SK-N-SH (cell line): ENCODE measurements at regions not wholly inside any gene's neighbourhood (a gene's known extent, or its start where the extent isn't known, plus 50 kb on each side); places are given as distances from the start of the nearest gene placed in this dataset.

Experiments
- CTCF ChIA-PET: fragments of 300-600, 350-600 bp; formaldehyde crosslinking; extraction: SDS; loops from one replicate; lab custom pipeline; 2021; lab: Yijun Ruan, JAX
- POLR2A ChIA-PET: fragments of 350-600 bp; sonication (Branson Sonifier 250); formaldehyde crosslinking; extraction: SDS; loops from one replicate; lab custom pipeline; 2020; ENCODE audit warnings: antibody characterized with exemption, inconsistent platforms; lab: Yijun Ruan, JAX
- DNase-seq: peaks from one replicate; pipeline ENCODE4 v3.0.0; 2012
- H2AFZ ChIP-seq: fragments of 200-600 bp; sonication (generic); 2 replicates; pipeline ENCODE4 v1.8.1; 2016; ENCODE audit warnings: antibody characterized with exemption, mild to moderate bottlenecking, low read depth
- H3F3A ChIP-seq: fragments of 200-600 bp; sonication (generic); replicated peaks from 2 replicates; pipeline ENCODE3; 2016; ENCODE audit warnings: antibody characterized with exemption, mild to moderate bottlenecking; ENCODE audit not compliant: insufficient read depth
- H3K27ac ChIP-seq, 2 experiments: fragments of 200-500 bp in 1 of 2; fragments of 200-600 bp in 1 of 2; sonication (Bioruptor generic) in 1 of 2; sonication (generic), shearing (Covaris generic) in 1 of 2; 2 replicates each; pipeline versions ENCODE4 v1.5.1 to v1.6.1; 2014 to 2016; ENCODE audit warnings: low read depth in 2 of 2, inconsistent platforms in 1 of 2, low read length in 1 of 2, mild to moderate bottlenecking in 1 of 2, mixed read lengths in 1 of 2
- H3K27me3 ChIP-seq: fragments of 200-600 bp; sonication (generic), shearing (Covaris generic); 2 replicates; pipeline ENCODE4 v1.6.1; 2016; ENCODE audit warnings: mixed run types; ENCODE audit not compliant: insufficient read depth
- H3K36me3 ChIP-seq, 2 experiments: fragments of 200-500 bp in 1 of 2; fragments of 200-600 bp in 1 of 2; sonication (Bioruptor generic) in 1 of 2; sonication (generic) in 1 of 2; replicated peaks in 1 of 2; 2 replicates each; pipeline versions ENCODE3 to v1.5.1; 2014 to 2016; ENCODE audit warnings: low read length in 1 of 2, mild to moderate bottlenecking in 1 of 2; ENCODE audit not compliant: insufficient read depth in 2 of 2, control insufficient read depth in 1 of 2
- H3K4me1 ChIP-seq, 2 experiments: fragments of 200-500 bp in 1 of 2; fragments of 200-600 bp in 1 of 2; sonication (Bioruptor generic) in 1 of 2; sonication (generic), shearing (Covaris generic) in 1 of 2; 2 replicates each; pipeline versions ENCODE4 v1.5.1 to v1.6.1; 2014 to 2016; ENCODE audit warnings: low read depth in 1 of 2, low read length in 1 of 2, mixed run types in 1 of 2; ENCODE audit not compliant: insufficient read depth in 2 of 2, control insufficient read depth in 1 of 2
- H3K4me2 ChIP-seq: fragments of 200-600 bp; sonication (generic), shearing (Covaris generic); 2 replicates; pipeline ENCODE4 v1.6.1; 2017; ENCODE audit warnings: mixed run types
- H3K4me3 ChIP-seq, 2 experiments: fragments of 200-500 bp in 1 of 2; fragments of 200-600 bp in 1 of 2; sonication (Bioruptor generic) in 1 of 2; sonication (generic), shearing (Covaris generic) in 1 of 2; 2 replicates each; pipeline versions ENCODE4 v1.5.1 to v1.8.1; 2014 to 2016; ENCODE audit warnings: low read depth in 2 of 2, inconsistent platforms in 1 of 2, low read length in 1 of 2, mild to moderate bottlenecking in 1 of 2, mixed read lengths in 1 of 2, moderate library complexity in 1 of 2
- H3K79me2 ChIP-seq: fragments of 200-600 bp; sonication (generic); 2 replicates; pipeline ENCODE4 v1.8.1; 2017; ENCODE audit warnings: mild to moderate bottlenecking; ENCODE audit not compliant: insufficient read depth
- H3K9ac ChIP-seq: fragments of 200-600 bp; sonication (generic); 2 replicates; pipeline ENCODE4 v1.6.1; 2017; ENCODE audit warnings: mixed run types
- H3K9me2 ChIP-seq: fragments of 200-600 bp; sonication (generic); 2 replicates; pipeline ENCODE4 v1.6.1; 2017; ENCODE audit warnings: mixed run types
- H3K9me3 ChIP-seq: fragments of 200-600 bp; sonication (generic); 2 replicates; pipeline ENCODE4 v1.6.1; 2017; ENCODE audit warnings: mixed run types, mild to moderate bottlenecking, moderate library complexity
- H4K20me1 ChIP-seq: fragments of 200-600 bp; sonication (generic); 2 replicates; pipeline ENCODE4 v1.6.1; 2017; ENCODE audit warnings: mild to moderate bottlenecking, mixed run types; ENCODE audit not compliant: insufficient read depth
- CHD2 ChIP-seq: fragments of 150-350 bp; IDR thresholded peaks from 2 replicates; pipeline ENCODE4 v1.6.1; 2018; ENCODE audit warnings: low read length; ENCODE audit not compliant: partially characterized antibody
- ELF1 ChIP-seq: IDR thresholded peaks from 2 replicates; pipeline ENCODE4 v1.4.0; 2012
- FOSL2 ChIP-seq: IDR thresholded peaks from 2 replicates; pipeline ENCODE4 v1.4.0; 2012; ENCODE audit warnings: low read depth, mild to moderate bottlenecking, moderate library complexity, borderline replicate concordance
- GABPA ChIP-seq: IDR thresholded peaks from 2 replicates; pipeline ENCODE4 v1.4.0; 2012; ENCODE audit warnings: low read depth, mild to moderate bottlenecking
- GATA2 ChIP-seq: sonication (generic); formaldehyde crosslinking; IDR thresholded peaks from 2 replicates; pipeline ENCODE4 v1.5.0; 2020; ENCODE audit warnings: mild to moderate bottlenecking, missing genetic modification reagents
- JUND ChIP-seq: IDR thresholded peaks from 2 replicates; pipeline ENCODE4 v1.4.0; 2012
- MEF2A ChIP-seq: IDR thresholded peaks from 2 replicates; pipeline ENCODE4 v1.4.0; 2012; ENCODE audit warnings: low read depth, borderline replicate concordance
- MXI1 ChIP-seq: IDR thresholded peaks from 2 replicates; pipeline ENCODE4 v1.6.1; 2012; ENCODE audit warnings: mild to moderate bottlenecking, low read depth, low read length, improper control_type of control experiment
- NRF1 ChIP-seq: IDR thresholded peaks from 2 replicates; pipeline ENCODE4 v1.6.1; 2012; ENCODE audit warnings: low read depth, mild to moderate bottlenecking, low read length
- RAD21 ChIP-seq: IDR thresholded peaks from 2 replicates; pipeline ENCODE4 v1.6.1; 2012; ENCODE audit warnings: mild to moderate bottlenecking, low read length
- REST ChIP-seq: IDR thresholded peaks from 2 replicates; pipeline ENCODE4 v1.6.1; 2012; ENCODE audit warnings: mild to moderate bottlenecking, low read depth, low read length, moderate library complexity
- RFX5 ChIP-seq: IDR thresholded peaks from 2 replicates; pipeline ENCODE4 v1.6.1; 2012; ENCODE audit warnings: mild to moderate bottlenecking, improper control_type of control experiment, low read length
- SMC3 ChIP-seq: IDR thresholded peaks from 2 replicates; pipeline ENCODE4 v1.6.1; 2012; ENCODE audit warnings: low read depth, low read length, improper control_type of control experiment
- TAF1 ChIP-seq: IDR thresholded peaks from 2 replicates; pipeline ENCODE4 v1.6.1; 2012; ENCODE audit warnings: low read depth, mild to moderate bottlenecking, low read length, moderate library complexity, borderline replicate concordance
- TCF12 ChIP-seq: IDR thresholded peaks from 2 replicates; pipeline ENCODE4 v1.4.0; 2012
- USF2 ChIP-seq: fragments of 150-350 bp; IDR thresholded peaks from 2 replicates; pipeline ENCODE4 v1.6.1; 2017; ENCODE audit warnings: antibody characterized with exemption, low read length, low read depth, borderline replicate concordance
- WGBS: methylation state at CpG from one replicate; pipeline ENCODE4 v1.1.6; 2017; ENCODE audit warnings: low lambda C conversion rate; 5-methylcytosine and 5-hydroxymethylcytosine counted together
- TF ChIP-seq, protein P1 (sequence below): IDR thresholded peaks from 2 replicates; pipeline ENCODE4 v1.4.0; 2012; ENCODE audit warnings: low read depth, borderline replicate concordance
- TF ChIP-seq, protein P2 (sequence below): IDR thresholded peaks from 2 replicates; pipeline ENCODE4 v1.4.0; 2012; ENCODE audit warnings: low read depth, borderline replicate concordance
- TF ChIP-seq, protein P3 (sequence below): fragments of 200-600 bp; sonication (generic); IDR thresholded peaks from 2 replicates; pipeline ENCODE4 v1.6.1; 2017; ENCODE audit warnings: antibody characterized with exemption, mild to moderate bottlenecking, moderate library complexity

GRCh38 chr1:4153571-4153970 is 253.5 kb upstream of the C1orf174 start:
- H2AFZ ChIP-seq, result no peak overlapping the region
- no peaks in the 10 kb centered on the region for H3K9me2 ChIP-seq
- POLR2A ChIA-PET, result no interaction called here
- CTCF ChIA-PET, result no interaction called here
- H3K4me2 ChIP-seq, result no peak overlapping the region
- H3F3A ChIP-seq, result no peaks in the 10 kb centered on the region
- H3K9me3 ChIP-seq, result no peaks in the 10 kb centered on the region
- TF ChIP-seq CHD2 (no peak), ELF1 (no peak), USF2 (no peak), GABPA (no peak), REST (no peak), TCF12 (no peak), FOSL2 (no peak), TAF1 (no peak), MXI1 (no peak), GATA2 (no peak), JUND (no peak), RFX5 (no peak), SMC3 (no peak), MEF2A (no peak), RAD21 (no peak), NRF1 (no peak)
- TF ChIP-seq, protein P1, sequence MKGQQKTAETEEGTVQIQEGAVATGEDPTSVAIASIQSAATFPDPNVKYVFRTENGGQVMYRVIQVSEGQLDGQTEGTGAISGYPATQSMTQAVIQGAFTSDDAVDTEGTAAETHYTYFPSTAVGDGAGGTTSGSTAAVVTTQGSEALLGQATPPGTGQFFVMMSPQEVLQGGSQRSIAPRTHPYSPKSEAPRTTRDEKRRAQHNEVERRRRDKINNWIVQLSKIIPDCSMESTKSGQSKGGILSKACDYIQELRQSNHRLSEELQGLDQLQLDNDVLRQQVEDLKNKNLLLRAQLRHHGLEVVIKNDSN, result no peak
- TF ChIP-seq, protein P2, sequence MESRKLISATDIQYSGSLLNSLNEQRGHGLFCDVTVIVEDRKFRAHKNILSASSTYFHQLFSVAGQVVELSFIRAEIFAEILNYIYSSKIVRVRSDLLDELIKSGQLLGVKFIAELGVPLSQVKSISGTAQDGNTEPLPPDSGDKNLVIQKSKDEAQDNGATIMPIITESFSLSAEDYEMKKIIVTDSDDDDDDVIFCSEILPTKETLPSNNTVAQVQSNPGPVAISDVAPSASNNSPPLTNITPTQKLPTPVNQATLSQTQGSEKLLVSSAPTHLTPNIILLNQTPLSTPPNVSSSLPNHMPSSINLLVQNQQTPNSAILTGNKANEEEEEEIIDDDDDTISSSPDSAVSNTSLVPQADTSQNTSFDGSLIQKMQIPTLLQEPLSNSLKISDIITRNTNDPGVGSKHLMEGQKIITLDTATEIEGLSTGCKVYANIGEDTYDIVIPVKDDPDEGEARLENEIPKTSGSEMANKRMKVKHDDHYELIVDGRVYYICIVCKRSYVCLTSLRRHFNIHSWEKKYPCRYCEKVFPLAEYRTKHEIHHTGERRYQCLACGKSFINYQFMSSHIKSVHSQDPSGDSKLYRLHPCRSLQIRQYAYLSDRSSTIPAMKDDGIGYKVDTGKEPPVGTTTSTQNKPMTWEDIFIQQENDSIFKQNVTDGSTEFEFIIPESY, result no peak
- TF ChIP-seq, protein P3, sequence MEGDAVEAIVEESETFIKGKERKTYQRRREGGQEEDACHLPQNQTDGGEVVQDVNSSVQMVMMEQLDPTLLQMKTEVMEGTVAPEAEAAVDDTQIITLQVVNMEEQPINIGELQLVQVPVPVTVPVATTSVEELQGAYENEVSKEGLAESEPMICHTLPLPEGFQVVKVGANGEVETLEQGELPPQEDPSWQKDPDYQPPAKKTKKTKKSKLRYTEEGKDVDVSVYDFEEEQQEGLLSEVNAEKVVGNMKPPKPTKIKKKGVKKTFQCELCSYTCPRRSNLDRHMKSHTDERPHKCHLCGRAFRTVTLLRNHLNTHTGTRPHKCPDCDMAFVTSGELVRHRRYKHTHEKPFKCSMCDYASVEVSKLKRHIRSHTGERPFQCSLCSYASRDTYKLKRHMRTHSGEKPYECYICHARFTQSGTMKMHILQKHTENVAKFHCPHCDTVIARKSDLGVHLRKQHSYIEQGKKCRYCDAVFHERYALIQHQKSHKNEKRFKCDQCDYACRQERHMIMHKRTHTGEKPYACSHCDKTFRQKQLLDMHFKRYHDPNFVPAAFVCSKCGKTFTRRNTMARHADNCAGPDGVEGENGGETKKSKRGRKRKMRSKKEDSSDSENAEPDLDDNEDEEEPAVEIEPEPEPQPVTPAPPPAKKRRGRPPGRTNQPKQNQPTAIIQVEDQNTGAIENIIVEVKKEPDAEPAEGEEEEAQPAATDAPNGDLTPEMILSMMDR, result no peak
- no peaks in the 10 kb centered on the region for H3K79me2 ChIP-seq
- H3K36me3 ChIP-seq, result no peaks in the 10 kb centered on the region
- H4K20me1 ChIP-seq, result no peaks in the 10 kb centered on the region
- 53% methylated on average over 3 of the region's 5 CpGs for WGBS
- DNase-seq, result no peak
- H3K4me1 ChIP-seq, result no peaks in the 10 kb centered on the region
- no peak overlapping the region for H3K4me3 ChIP-seq
- H3K9ac ChIP-seq, result no peak overlapping the region
- H3K27me3 ChIP-seq, result no peaks in the 10 kb centered on the region
- no peak overlapping the region for H3K27ac ChIP-seq
